ENCODE measurements at regions not wholly inside any gene's neighbourhood (a gene's known extent, or its start where the extent isn't known, plus 50 kb on each side); places are given as distances from the start of the nearest gene placed in this dataset.

- no peak for TF ChIP-seq EZH2 (IDR thresholded peaks at IDR 0.05; ENCODE audit: borderline replicate concordance, insufficient read depth, low read depth, low read length, poor library complexity, severe bottlenecking)
- TF ChIP-seq, protein P1, sequence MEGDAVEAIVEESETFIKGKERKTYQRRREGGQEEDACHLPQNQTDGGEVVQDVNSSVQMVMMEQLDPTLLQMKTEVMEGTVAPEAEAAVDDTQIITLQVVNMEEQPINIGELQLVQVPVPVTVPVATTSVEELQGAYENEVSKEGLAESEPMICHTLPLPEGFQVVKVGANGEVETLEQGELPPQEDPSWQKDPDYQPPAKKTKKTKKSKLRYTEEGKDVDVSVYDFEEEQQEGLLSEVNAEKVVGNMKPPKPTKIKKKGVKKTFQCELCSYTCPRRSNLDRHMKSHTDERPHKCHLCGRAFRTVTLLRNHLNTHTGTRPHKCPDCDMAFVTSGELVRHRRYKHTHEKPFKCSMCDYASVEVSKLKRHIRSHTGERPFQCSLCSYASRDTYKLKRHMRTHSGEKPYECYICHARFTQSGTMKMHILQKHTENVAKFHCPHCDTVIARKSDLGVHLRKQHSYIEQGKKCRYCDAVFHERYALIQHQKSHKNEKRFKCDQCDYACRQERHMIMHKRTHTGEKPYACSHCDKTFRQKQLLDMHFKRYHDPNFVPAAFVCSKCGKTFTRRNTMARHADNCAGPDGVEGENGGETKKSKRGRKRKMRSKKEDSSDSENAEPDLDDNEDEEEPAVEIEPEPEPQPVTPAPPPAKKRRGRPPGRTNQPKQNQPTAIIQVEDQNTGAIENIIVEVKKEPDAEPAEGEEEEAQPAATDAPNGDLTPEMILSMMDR (IDR thresholded peaks at IDR 0.05) = no peak
Observed at GRCh38 chr10:62690703-62691102, 113.8 kb upstream of the ADO start.
